Duodenal mucosa (tissue), 2 donors: ENCODE measurements at regions not wholly inside any gene's neighbourhood (a gene's known extent, or its start where the extent isn't known, plus 50 kb on each side); places are given as distances from the start of the nearest gene placed in this dataset.

ENCODE experiments used
- H3K27ac ChIP-seq: one replicate; pipeline ENCODE4 v1.7.0; 2013; ENCODE audit warnings: low read depth, low read length
- H3K27me3 ChIP-seq, 2 donors: one replicate each; pipeline ENCODE4 v1.7.0; 2013; ENCODE audit warnings: low read length in 2 of 2, control low read depth in 1 of 2; ENCODE audit not compliant: insufficient read depth in 2 of 2, control insufficient read depth in 1 of 2
- H3K36me3 ChIP-seq, 2 donors: one replicate each; pipeline ENCODE4 v1.7.0; 2013; ENCODE audit warnings: low read length in 2 of 2, control low read depth in 1 of 2; ENCODE audit not compliant: insufficient read depth in 2 of 2, control insufficient read depth in 1 of 2
- H3K4me1 ChIP-seq, 2 donors: one replicate each; pipeline ENCODE4 v1.7.0; 2013; ENCODE audit warnings: low read length in 2 of 2, control low read depth in 1 of 2; ENCODE audit not compliant: insufficient read depth in 2 of 2, control insufficient read depth in 1 of 2
- H3K4me3 ChIP-seq, 2 donors: one replicate each; pipeline ENCODE4 v1.7.0; 2013; ENCODE audit warnings: low read length in 2 of 2, low read depth in 1 of 2
- H3K9ac ChIP-seq, 2 donors: one replicate each; pipeline ENCODE4 v1.7.0; 2013; ENCODE audit warnings: low read length in 2 of 2, low read depth in 1 of 2
- H3K9me3 ChIP-seq, 2 donors: one replicate each; pipeline ENCODE4 v1.7.0; 2013; ENCODE audit warnings: low read length in 2 of 2, control low read depth in 1 of 2; ENCODE audit not compliant: control insufficient read depth in 1 of 2

GRCh38 chr2:239752951-239753350 lies 272.2 kb downstream of the NDUFA10 start:
- Histone ChIP-seq H3K27me3 (no peaks in the 10 kb centered on the region), H3K4me3 (no peak overlapping the region), H3K27ac (no peak overlapping the region), H3K9me3 (no peaks in the 10 kb centered on the region), H3K9ac (no peak overlapping the region), H3K4me1 (peaks cover 0 to 5% of the 10 kb centered on the region in 2 donors), H3K36me3 (no peaks in the 10 kb centered on the region)

GRCh38 chr2:239751679-239752355 lies 273.3 kb downstream of the NDUFA10 start:
- no peaks in the 10 kb centered on the region for H3K27me3 ChIP-seq

GRCh38 chr2:239750929-239751678 lies 274.0 kb downstream of the NDUFA10 start:
- Histone ChIP-seq H3K4me1 (peaks cover 0 to 5% of the 10 kb centered on the region in 2 donors), H3K27ac (no peak overlapping the region), H3K9ac (no peak overlapping the region), H3K4me3 (no peak overlapping the region), H3K27me3 (no peaks in the 10 kb centered on the region), H3K36me3 (no peaks in the 10 kb centered on the region), H3K9me3 (no peaks in the 10 kb centered on the region)

More at GRCh38 chr2:239751679-239752355, 273.3 kb downstream of the NDUFA10 start:
- Histone ChIP-seq H3K27ac (no peak overlapping the region), H3K36me3 (no peaks in the 10 kb centered on the region), H3K4me1 (peaks cover 0 to 5% of the 10 kb centered on the region in 2 donors), H3K9me3 (no peaks in the 10 kb centered on the region), H3K4me3 (no peak overlapping the region), H3K9ac (no peak overlapping the region)

GRCh38 chr2:239750045-239750835 lies 274.9 kb downstream of the NDUFA10 start:
- Histone ChIP-seq H3K9me3 (no peaks in the 10 kb centered on the region), H3K27ac (no peak overlapping the region), H3K4me1 (peaks cover 0 to 5% of the 10 kb centered on the region in 2 donors), H3K4me3 (no peak overlapping the region), H3K9ac (no peak overlapping the region), H3K27me3 (no peaks in the 10 kb centered on the region), H3K36me3 (no peaks in the 10 kb centered on the region)

GRCh38 chr2:239749272-239749873 lies 275.8 kb downstream of the NDUFA10 start:
- H3K27me3 ChIP-seq: no peaks in the 10 kb centered on the region
- no peak overlapping the region for H3K9ac ChIP-seq

GRCh38 chr2:239748811-239749210 lies 276.3 kb downstream of the NDUFA10 start:
- no peaks in the 10 kb centered on the region for H3K27me3 ChIP-seq
- no peak overlapping the region for H3K4me3 ChIP-seq
- no peak overlapping the region for H3K27ac ChIP-seq
- no peaks in the 10 kb centered on the region for H3K36me3 ChIP-seq
- no peak overlapping the region for H3K9ac ChIP-seq
- peaks cover 0 to 5% of the 10 kb centered on the region in 2 donors for H3K4me1 ChIP-seq
- H3K9me3 ChIP-seq: no peaks in the 10 kb centered on the region

More at GRCh38 chr2:239749272-239749873, 275.8 kb downstream of the NDUFA10 start:
- Histone ChIP-seq H3K9me3 (no peaks in the 10 kb centered on the region), H3K36me3 (no peaks in the 10 kb centered on the region), H3K4me1 (peaks cover 0 to 5% of the 10 kb centered on the region in 2 donors), H3K27ac (no peak overlapping the region), H3K4me3 (no peak overlapping the region)

- Histone ChIP-seq H3K4me3 (no peak overlapping the region), H3K9ac (no peak overlapping the region), H3K27me3 (no peaks in the 10 kb centered on the region), H3K27ac (no peak overlapping the region), H3K36me3 (no peaks in the 10 kb centered on the region), H3K9me3 (no peaks in the 10 kb centered on the region), H3K4me1 (peaks cover 0 to 5% of the 10 kb centered on the region in 2 donors)
These were observed 277.4 kb downstream of the NDUFA10 start for GRCh38 chr2:239747771-239748170.

GRCh38 chr2:239747274-239747673 lies 277.9 kb downstream of the NDUFA10 start:
- Histone ChIP-seq H3K4me3 (no peak overlapping the region), H3K27me3 (no peaks in the 10 kb centered on the region), H3K9ac (no peak overlapping the region), H3K36me3 (no peaks in the 10 kb centered on the region), H3K4me1 (peaks cover 0 to 5% of the 10 kb centered on the region in 2 donors), H3K9me3 (no peaks in the 10 kb centered on the region), H3K27ac (no peak overlapping the region)

GRCh38 chr2:239746559-239747246 lies 278.4 kb downstream of the NDUFA10 start:
- Histone ChIP-seq H3K4me1 (peaks cover 0 to 2% of the 10 kb centered on the region in 2 donors), H3K36me3 (no peaks in the 10 kb centered on the region), H3K9ac (no peak overlapping the region), H3K27ac (no peak overlapping the region), H3K27me3 (no peaks in the 10 kb centered on the region), H3K9me3 (no peaks in the 10 kb centered on the region), H3K4me3 (no peak overlapping the region)
